ENCODE measurements at regions not wholly inside any gene's neighbourhood (a gene's known extent, or its start where the extent isn't known, plus 50 kb on each side); places are given as distances from the start of the nearest gene placed in this dataset.
"Not testable (repeated sequence)": the region's sequence is repeated elsewhere in the genome, so short reads cannot be mapped to it uniquely, and the experiment has no call there.

- DNase-seq: no peak
These were observed 85.5 kb downstream of the APIP start for GRCh38 chr11:34830648-34831047.

GRCh38 chr11:34830035-34830434, 86.1 kb downstream of the APIP start:
- DNase-seq: no peak

GRCh38 chr11:34827228-34827627, 89.0 kb downstream of the APIP start:
- DNase-seq: no peak

GRCh38 chr11:34826384-34826726, 89.8 kb downstream of the APIP start:
- no peak for DNase-seq

- no peak for DNase-seq
These were observed 90.4 kb downstream of the APIP start for GRCh38 chr11:34825670-34826383.

DNA sequence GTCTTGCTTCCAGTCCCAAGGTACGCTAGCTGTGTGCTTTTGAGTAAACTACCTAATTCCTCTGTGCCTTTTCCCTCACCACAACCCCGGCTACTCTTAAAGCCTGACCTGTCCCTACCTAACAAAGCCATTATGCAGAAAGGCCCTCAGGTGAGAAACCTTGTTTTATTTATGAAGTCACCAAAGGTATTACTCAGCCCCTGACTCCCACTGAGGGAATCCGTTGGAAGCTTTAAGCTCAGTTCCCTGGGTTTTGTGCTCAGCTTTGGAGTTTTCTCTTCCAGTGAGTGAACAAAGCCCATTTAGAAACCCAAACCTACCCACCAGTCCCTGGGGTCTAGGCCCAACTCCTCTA, 90.9 kb downstream of the APIP start:
- no peak for DNase-seq

DNA sequence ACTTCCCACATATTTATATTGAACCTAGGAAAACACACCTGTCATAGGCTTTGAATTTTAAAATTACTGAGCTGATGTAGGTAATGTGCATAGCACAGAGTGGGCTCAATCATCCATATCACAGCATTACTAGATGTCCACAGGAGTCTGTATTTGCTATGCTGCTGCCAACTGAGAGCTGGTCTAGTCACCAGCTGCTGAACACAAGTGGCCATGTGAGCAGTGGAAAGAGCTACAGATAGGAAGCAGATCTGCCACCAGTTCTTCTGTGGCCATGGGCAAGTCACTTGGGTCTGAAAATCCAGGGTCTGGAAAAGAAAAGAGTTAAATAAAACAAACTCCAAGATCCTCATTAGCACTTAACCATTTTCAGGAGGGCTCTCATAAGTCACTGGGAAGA, 91.8 kb downstream of the APIP start:
- no peak for DNase-seq

GRCh38 chr11:34823639-34824038, 92.5 kb downstream of the APIP start:
- no peak for DNase-seq

GRCh38 chr11:34823197-34823596, 93.0 kb downstream of the APIP start:
- no peak for DNase-seq

DNA sequence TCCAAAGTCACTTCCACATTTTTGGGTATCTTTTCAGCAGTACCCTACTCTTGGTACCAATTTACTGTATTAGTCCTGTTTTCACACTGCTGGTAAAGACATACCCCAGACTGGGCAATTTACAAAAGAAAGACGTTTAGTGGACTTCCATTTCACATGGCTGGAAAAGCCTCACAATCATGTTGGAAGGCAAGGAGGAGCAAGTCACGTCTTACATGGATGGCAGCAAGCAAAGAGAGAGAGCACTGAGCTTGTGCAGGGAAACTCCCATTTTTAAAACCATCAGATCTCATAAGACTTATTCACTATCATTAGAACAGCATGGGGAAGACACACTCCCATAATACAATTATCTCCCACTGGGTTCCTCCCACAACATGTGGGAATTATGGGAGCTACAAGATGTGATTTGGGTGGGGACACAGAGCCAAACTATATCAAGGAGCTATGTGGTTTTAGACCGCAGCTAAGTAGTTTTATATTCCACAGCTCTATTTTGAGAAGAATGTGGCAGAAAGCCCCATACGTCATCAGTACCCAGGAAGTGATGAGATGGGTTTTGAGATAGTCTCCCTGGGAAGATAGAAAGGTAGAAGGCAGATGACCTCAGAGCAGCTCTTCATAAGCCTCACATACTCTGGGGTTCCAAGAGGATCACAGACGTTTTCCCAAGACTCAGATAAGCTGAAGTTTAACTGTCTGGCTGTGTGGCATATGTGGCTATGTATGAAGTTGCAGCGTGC, 96.3 kb downstream of the APIP start:
- peak; percentile 21 for DNase-seq

DNA sequence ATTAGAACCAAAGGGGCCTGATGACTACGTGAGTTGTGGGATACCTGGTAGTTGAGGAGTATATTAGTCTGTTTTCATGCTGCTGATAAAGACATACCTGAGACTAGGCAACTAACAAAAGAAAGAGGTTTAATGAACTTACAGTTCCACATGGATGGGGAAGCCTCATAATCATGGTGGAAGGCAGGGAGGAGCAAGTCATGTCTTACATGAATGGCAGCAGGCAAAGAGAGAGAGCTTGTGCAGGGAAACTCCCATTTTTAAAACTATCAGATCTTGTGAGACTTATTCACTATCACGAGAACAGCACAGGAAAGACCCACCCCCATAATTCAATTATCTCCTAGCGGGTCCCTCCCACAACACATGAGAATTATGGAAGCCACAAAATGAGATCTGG, 98.4 kb downstream of the APIP start:
- DNase-seq: not testable (repeated sequence)

- DNase-seq: no peak
These were observed 99.4 kb downstream of the APIP start for GRCh38 chr11:34816698-34817213.

DNA sequence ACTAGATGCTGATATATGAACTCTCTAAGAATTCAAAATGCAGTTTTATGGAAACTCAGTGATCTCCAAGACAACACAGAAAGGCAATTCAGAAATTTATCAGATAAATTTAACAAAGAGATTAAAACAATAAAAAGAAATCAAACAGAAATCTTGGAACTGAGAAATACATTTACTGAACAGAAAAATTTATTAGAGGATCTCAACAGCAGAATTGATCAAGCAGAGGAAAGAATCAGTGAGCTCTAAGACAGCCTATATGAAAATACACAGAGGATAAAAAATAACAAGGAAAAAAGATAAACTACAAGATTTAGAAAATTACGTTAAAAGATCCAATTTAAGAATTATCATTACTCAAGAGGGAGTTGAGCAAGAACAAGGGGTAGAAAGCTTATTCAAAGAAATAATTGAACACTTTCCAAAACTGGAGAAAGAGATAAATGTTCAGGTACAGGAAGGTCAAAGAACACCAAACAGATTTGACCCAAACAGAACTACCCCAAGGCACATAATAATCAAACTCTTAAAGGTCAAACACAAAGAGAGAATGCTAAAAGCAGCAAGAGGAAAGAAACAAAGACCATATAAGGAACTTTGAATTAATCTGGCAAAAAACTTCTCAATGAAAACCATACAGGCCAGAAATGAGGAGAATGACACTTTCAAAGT, 103.1 kb downstream of the APIP start:
- no peak for DNase-seq

DNA sequence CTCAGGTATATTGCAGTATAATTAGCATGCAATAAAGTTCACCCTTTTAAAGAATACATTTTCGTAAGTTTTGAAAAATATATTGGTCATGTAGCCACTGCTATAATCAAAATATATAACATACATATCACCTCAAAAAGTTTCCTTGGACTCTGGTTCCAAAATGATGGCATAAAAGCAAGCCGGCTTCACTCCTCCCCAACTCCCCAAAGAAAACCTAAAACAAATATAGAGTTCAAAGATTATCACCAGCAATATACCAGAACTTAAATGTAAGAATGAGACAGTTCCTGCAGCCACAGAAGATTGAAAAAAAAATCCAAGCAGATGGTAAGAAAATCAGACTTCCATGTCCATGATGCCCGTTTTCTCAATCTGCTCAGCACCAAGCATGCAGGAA, 104.3 kb downstream of the APIP start:
- DNase-seq: no peak

GRCh38 chr11:34810107-34810562, 106.0 kb downstream of the APIP start:
- DNase-seq: no peak

GRCh38 chr11:34809191-34810106, 106.7 kb downstream of the APIP start:
- no peak for DNase-seq

DNA sequence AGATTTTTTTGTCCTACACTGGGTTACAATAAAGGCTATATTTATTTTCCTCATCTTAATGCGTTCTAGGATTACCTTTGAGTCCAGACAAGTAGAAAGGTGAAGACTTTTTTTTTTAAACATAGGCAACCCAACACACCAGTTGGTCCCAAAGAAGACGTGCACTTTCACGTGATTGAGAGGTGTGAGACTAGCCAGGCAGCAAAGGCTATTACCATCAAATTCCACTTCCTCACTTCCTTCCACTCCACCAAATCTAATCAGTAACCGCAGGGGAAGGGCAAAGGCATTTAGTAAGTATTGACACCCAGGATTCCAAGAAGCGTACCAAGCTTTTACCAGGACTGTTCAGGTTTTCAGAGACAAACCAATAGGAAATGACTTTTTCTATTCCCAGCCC, 109.3 kb downstream of the APIP start:
- DNase-seq: no peak

DNA sequence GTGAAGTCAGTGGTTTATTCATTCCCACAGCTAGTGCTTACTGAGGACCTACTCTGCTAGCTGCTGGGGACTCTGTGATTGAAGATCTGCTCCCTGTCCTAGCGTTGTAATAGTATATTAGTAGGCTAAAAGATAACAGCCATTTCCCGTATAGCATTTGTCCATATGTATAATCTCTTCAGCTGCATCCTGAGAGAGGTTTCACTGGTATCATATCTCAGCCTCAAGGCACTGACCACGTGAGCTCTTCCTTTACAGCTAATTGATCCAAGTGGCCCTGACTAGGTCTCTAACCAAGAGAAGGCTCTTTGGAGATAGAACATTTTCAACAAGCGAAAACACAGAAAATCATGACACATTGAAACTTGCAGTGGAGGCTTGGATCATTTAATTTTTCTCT, 110.2 kb downstream of the APIP start:
- DNase-seq: no peak

DNA sequence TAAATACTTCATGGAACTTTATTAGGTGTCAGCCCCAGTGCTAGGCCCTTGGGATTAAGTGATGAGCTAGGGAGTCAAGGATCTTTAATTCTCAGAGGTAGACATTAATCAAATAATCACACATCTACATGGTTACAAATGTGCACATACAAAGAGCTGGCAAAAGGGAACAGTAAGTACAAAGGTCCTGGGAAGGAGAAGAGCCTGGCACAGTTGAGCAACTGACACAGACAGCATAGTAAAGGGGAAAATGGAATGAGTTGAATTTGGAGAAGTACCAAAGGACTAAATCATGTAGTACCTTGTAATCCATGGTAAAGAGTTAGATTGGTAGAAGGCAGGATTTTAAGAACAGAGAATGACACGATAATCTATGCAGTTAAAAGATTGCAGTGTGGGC, 116.3 kb downstream of the APIP start:
- DNase-seq: no peak

DNA sequence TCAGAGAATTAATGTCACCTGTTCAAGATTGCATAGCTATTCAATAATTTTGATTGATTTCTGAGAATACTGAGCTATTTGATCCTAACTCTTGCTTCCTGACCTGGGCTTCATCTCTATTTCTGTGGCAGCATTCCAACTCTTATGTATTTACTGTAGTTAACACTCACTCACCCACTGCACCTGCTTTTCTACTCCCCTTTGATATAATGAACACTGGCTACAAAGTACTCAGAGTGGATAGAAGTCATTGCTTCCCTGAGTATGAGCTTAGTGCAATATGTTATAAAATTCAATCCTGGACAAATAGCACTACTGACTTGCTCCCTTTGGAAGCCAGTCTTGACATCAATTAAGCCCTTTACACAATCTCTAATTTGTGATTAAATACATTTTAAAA, 117.2 kb downstream of the APIP start:
- DNase-seq: no peak

- DNase-seq: not testable (repeated sequence)
These were observed 118.7 kb downstream of the APIP start for GRCh38 chr11:34797497-34797896.

GRCh38 chr11:34795641-34796040, 120.5 kb downstream of the APIP start:
- no peak for DNase-seq

DNA sequence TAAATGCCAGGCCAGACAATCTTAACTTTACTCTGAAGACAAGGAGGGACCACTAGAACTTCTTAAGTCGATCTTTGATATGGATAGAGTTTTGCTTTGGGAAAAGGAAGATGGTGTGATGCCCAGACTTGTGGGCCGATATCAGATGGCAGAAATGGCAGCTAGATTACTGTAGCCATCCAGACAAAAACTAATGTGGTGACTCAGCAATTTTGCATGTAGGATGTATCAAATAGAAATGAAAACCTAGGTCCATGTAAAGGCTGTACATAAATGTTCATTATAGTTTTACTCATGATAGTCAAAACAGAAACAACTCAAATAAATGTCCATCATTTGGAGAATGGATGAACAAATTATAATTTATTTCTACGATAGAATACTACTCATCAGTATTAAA, 121.5 kb downstream of the APIP start:
- DNase-seq: no peak

Data from CD4-positive, alpha-beta T cell treated with Interleukin-10 for 1 hour (primary cell).